Nephron progenitor cell (in vitro differentiated cells): ENCODE measurements at regions not wholly inside any gene's neighbourhood (a gene's known extent, or its start where the extent isn't known, plus 50 kb on each side); places are given as distances from the start of the nearest gene placed in this dataset.

Source experiments
- DNase-seq: peaks from one replicate; pipeline ENCODE4 v3.0.0; 2021
- H3K27ac Mint-ChIP-seq: 2 replicates; pipeline ENCODE4 v1.8.0; 2021; ENCODE audit warnings: mild to moderate bottlenecking, moderate library complexity, mixed read lengths
- H3K27me3 Mint-ChIP-seq: 2 replicates; pipeline ENCODE4 v1.8.0; 2021; ENCODE audit warnings: mild to moderate bottlenecking, low read depth, mixed read lengths; ENCODE audit not compliant: poor library complexity
- H3K36me3 Mint-ChIP-seq: 2 replicates; pipeline ENCODE4 v1.8.0; 2021; ENCODE audit warnings: low read depth, mixed read lengths
- H3K4me1 Mint-ChIP-seq: 2 replicates; pipeline ENCODE4 v1.8.0; 2021; ENCODE audit warnings: mixed read lengths
- H3K4me3 Mint-ChIP-seq: 2 replicates; pipeline ENCODE4 v1.8.0; 2021; ENCODE audit warnings: mild to moderate bottlenecking, moderate library complexity, mixed read lengths
- H3K9me3 Mint-ChIP-seq: 2 replicates; pipeline ENCODE4 v1.8.0; 2021; ENCODE audit warnings: mild to moderate bottlenecking, moderate library complexity, mixed read lengths
- TF ChIP-seq, protein P1 (sequence below): fragments of 200-600 bp; sonication (generic); IDR thresholded peaks from 2 replicates; pipeline ENCODE4 v1.5.0; 2021; ENCODE audit warnings: antibody characterized with exemption

DNA sequence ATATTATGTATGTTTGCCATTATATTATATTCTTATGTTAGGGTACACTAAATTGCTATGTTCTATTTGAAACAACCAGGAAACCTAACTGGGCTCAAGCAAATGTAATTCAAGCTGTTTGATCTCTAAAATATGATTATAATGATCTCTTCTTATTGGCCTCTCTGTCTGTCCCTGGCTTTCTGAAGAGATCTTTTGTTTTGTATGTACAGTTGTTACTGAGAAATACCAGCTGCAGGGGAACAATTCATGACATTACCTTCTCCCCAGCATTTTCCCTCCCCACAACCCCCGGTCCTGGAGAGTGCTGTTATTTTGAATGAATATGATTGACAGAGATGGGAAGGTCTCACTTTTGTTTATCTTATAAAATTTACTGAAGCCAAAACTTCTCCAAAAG lies 54.8 kb upstream of the CD28 start:
- no peaks in the 10 kb centered on the region for H3K36me3 Mint-ChIP-seq
- TF ChIP-seq, protein P1, sequence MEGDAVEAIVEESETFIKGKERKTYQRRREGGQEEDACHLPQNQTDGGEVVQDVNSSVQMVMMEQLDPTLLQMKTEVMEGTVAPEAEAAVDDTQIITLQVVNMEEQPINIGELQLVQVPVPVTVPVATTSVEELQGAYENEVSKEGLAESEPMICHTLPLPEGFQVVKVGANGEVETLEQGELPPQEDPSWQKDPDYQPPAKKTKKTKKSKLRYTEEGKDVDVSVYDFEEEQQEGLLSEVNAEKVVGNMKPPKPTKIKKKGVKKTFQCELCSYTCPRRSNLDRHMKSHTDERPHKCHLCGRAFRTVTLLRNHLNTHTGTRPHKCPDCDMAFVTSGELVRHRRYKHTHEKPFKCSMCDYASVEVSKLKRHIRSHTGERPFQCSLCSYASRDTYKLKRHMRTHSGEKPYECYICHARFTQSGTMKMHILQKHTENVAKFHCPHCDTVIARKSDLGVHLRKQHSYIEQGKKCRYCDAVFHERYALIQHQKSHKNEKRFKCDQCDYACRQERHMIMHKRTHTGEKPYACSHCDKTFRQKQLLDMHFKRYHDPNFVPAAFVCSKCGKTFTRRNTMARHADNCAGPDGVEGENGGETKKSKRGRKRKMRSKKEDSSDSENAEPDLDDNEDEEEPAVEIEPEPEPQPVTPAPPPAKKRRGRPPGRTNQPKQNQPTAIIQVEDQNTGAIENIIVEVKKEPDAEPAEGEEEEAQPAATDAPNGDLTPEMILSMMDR: no peak
- no peaks in the 10 kb centered on the region for H3K27me3 Mint-ChIP-seq
- no peak overlapping the region for H3K4me3 Mint-ChIP-seq
- peaks cover 50% of the 10 kb centered on the region for H3K4me1 Mint-ChIP-seq
- no peaks in the 10 kb centered on the region for H3K9me3 Mint-ChIP-seq
- no peak overlapping the region for H3K27ac Mint-ChIP-seq
- no peak for DNase-seq

DNA sequence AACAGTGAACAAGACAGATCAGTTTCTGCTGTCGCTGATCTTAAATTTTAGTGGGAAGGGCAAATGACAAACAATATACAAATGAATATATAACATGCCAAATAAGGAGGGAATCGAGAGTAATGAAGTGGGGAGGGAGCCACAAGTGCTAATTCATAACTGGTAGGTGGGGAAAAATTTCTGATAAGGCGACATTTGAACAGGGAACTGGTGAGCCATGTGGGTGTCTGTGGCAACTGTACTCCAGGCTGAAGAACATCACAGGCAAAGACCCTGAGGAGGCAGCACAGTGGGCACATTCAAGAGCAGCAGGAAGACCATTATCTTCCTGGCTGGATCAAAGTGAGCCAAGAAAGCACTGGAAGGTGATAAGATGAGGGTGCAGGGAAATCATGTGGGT lies 51.6 kb upstream of the CD28 start:
- peaks cover 56% of the 10 kb centered on the region for H3K4me1 Mint-ChIP-seq
- no peaks in the 10 kb centered on the region for H3K9me3 Mint-ChIP-seq
- H3K36me3 Mint-ChIP-seq: no peaks in the 10 kb centered on the region
- peaks cover 5% of the 10 kb centered on the region for H3K27me3 Mint-ChIP-seq
- peak overlapping the region; percentile 18 for H3K27ac Mint-ChIP-seq
- TF ChIP-seq, protein P1: no peak
- no peak overlapping the region for H3K4me3 Mint-ChIP-seq
- no peak for DNase-seq

GRCh38 chr2:203656522-203657287 lies 49.7 kb upstream of the CD28 start:
- peak overlapping the region; percentile 72 for H3K27ac Mint-ChIP-seq
- peaks cover 5% of the 10 kb centered on the region for H3K27me3 Mint-ChIP-seq

More at GRCh38 chr2:203656522-203657287, 49.7 kb upstream of the CD28 start:
- no peaks in the 10 kb centered on the region for H3K36me3 Mint-ChIP-seq
- no peak for DNase-seq
- TF ChIP-seq, protein P1: no peak
- no peak overlapping the region for H3K4me3 Mint-ChIP-seq
- H3K9me3 Mint-ChIP-seq: no peaks in the 10 kb centered on the region
- H3K4me1 Mint-ChIP-seq: peaks cover 47% of the 10 kb centered on the region
